Testis (tissue), 2 donors: ENCODE measurements at regions not wholly inside any gene's neighbourhood (a gene's known extent, or its start where the extent isn't known, plus 50 kb on each side); places are given as distances from the start of the nearest gene placed in this dataset.

ENCODE experiments used
- DNase-seq: peaks from one replicate; pipeline ENCODE4 v3.0.0-alpha.2; 2019
- H3K27ac ChIP-seq, 2 donors: fragments of 200-600 bp; sonication (generic); one replicate each; pipeline ENCODE4 v1.5.1; 2019
- H3K27me3 ChIP-seq: fragments of 200-600 bp; sonication (generic); one replicate; pipeline ENCODE4 v1.5.1; 2019
- H3K36me3 ChIP-seq: fragments of 200-600 bp; sonication (generic); one replicate; pipeline ENCODE4 v1.5.1; 2017; ENCODE audit warnings: low read depth; ENCODE audit errors: missing control alignments
- H3K4me1 ChIP-seq: fragments of 200-600 bp; sonication (generic); one replicate; pipeline ENCODE4 v1.5.1; 2019
- H3K4me3 ChIP-seq, 2 donors: fragments of 200-600 bp; sonication (generic); one replicate each; pipeline ENCODE4 v1.5.1; 2017 to 2019
- H3K9me3 ChIP-seq: fragments of 200-600 bp; sonication (generic); one replicate; pipeline ENCODE4 v1.5.1; 2017
- POLR2A ChIP-seq: fragments of 450-650 bp; IDR thresholded peaks from one replicate; pipeline ENCODE4 v1.6.1; 2017; ENCODE audit warnings: antibody characterized with exemption, mild to moderate bottlenecking, moderate library complexity
- WGBS, 2 donors: methylation state at CpG; one replicate each; pipeline ENCODE4 v1.1.5; 2018; 5-methylcytosine and 5-hydroxymethylcytosine counted together
- intact Hi-C: fragments of 100-400 bp; cut with DNase I; formaldehyde crosslinking; loops from one replicate; pipeline ENCODE4 v1.15.1; 2023; ENCODE audit warnings: low total_unique reads
- TF ChIP-seq, protein P1 (sequence below), 3 experiments: fragments of 450-650 bp in 2 of 3; fragments of 200-600 bp in 1 of 3; sonication (generic) in 1 of 3; IDR thresholded peaks; one replicate each; pipeline ENCODE4 v1.5.1; 2016 to 2019; ENCODE audit warnings: antibody characterized with exemption in 3 of 3, mild to moderate bottlenecking in 2 of 3, moderate library complexity in 1 of 3

DNA sequence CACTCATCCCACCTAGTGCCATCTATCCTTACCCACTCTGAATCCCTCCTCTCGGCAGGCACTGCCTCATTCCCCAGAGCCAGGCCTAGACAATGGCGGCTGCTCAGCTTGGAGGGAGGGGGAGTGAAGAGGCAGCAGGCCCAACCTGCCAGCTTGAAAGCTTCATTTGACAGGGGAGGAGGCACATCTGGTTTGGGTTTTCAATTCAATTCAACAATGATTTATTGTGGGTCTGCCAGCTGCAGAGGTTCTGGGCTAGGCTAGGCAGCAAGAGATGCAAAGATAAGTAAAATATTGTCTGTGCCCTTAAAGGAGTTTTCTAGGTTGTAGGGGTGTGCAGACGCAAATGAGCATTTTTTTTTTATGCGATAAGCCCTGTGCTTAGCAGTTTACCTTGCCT is 58.5 kb downstream of the RTL9 start:
- TF ChIP-seq, protein P1, sequence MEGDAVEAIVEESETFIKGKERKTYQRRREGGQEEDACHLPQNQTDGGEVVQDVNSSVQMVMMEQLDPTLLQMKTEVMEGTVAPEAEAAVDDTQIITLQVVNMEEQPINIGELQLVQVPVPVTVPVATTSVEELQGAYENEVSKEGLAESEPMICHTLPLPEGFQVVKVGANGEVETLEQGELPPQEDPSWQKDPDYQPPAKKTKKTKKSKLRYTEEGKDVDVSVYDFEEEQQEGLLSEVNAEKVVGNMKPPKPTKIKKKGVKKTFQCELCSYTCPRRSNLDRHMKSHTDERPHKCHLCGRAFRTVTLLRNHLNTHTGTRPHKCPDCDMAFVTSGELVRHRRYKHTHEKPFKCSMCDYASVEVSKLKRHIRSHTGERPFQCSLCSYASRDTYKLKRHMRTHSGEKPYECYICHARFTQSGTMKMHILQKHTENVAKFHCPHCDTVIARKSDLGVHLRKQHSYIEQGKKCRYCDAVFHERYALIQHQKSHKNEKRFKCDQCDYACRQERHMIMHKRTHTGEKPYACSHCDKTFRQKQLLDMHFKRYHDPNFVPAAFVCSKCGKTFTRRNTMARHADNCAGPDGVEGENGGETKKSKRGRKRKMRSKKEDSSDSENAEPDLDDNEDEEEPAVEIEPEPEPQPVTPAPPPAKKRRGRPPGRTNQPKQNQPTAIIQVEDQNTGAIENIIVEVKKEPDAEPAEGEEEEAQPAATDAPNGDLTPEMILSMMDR (IDR thresholded peaks at IDR 0.05), result no peak
- no peak for TF ChIP-seq POLR2A
- intact Hi-C loops, result loop anchor here (5.0 kb wide), 1 partner anchor 260 kb away; no protein-coding TSS in a partner anchor
- H3K27ac ChIP-seq, result no peak overlapping the region
- H3K27me3 ChIP-seq, result no peaks in the 10 kb centered on the region
- 77 to 84% methylated on average over 3 to 4 of the region's 4 CpGs for WGBS, 2 donors
- no peak overlapping the region for H3K4me3 ChIP-seq
- DNase-seq, result no peak
- H3K9me3 ChIP-seq, result no peaks in the 10 kb centered on the region
- no peaks in the 10 kb centered on the region for H3K4me1 ChIP-seq
- no peaks in the 10 kb centered on the region for H3K36me3 ChIP-seq

DNA sequence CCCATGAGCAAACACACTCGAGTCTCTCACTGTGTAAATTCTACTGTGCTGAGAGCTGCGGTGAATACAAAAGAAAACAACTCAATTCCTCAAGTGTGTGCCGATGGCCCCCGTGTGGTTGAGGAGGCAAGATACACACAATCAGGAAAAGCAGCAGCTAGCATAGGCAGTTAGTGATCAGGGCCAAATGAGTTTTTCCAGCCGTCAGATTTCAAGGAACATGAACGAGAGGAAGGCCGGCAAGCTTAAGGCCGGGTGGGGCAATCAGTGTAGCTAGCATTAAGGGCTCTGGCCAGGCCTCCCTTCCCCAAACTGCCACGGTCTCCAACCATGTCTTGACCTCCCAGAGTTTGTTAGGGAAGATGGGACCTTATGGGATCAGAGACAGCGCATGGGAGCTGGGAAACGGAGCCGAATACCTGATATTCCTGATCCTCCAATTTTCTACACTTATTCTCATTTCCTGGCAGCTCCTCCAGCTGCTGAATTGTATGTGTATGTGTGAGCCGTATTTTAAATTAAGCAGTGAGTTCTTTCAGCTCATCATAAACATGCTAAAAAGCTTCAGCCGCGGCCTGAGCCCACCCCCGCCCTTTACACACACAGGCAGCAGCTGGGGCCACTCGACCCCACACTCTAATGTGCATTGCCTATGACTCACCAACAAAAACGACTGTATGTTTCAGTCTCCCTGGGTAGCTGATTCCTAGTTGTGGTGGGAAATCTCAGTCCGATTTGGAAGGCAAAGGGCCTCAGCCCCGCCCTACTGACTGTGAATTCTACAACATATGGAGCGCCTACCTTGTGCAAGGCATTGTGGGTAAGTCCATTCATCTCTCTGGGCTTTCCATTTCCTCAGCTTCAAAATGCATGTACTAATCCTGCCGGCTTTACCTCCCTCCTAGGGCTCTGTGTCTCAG is 59.9 kb downstream of the RTL9 start:
- DNase-seq, result peak; percentile 45
- H3K9me3 ChIP-seq, result no peaks in the 10 kb centered on the region
- TF ChIP-seq, protein P1 (IDR thresholded peaks at IDR 0.05), result peak in 2 of 3 experiments; percentile 32 to 44
- no peak for TF ChIP-seq POLR2A
- no peak overlapping the region for H3K4me3 ChIP-seq
- no peaks in the 10 kb centered on the region for H3K27me3 ChIP-seq
- WGBS, 2 donors, result 24% methylated on average over 10 to 22 of the region's 22 CpGs
- no peaks in the 10 kb centered on the region for H3K36me3 ChIP-seq
- intact Hi-C loops, result loop anchor here (5.0 kb wide), 1 partner anchor 261 kb away; no protein-coding TSS in a partner anchor
- H3K4me1 ChIP-seq, result no peaks in the 10 kb centered on the region
- no peak overlapping the region for H3K27ac ChIP-seq

DNA sequence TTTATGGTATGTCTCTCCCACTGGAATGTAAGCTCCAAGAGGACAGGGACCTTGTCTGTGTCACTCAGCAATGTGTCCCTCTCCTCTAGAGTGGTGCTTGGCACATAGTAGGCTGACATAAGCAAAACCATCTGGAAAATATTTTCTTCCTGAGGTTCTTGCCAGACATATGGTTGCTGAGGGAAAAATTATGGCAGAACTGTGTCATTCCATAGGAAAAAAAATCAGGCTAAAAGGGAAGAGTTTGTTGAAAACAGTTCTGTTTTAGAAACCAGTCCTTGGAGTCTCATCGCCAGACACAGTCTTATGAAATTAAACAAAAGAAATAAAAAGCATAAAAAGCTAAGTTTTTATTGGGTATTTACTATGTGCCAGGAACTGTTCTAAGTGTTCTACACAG is 60.9 kb downstream of the RTL9 start:
- 69 to 84% methylated on average over 1 of the region's 1 CpG for WGBS, 2 donors
- no peak for DNase-seq
- intact Hi-C loops, result loop anchor here (5.0 kb wide), 1 partner anchor 262 kb away; no protein-coding TSS in a partner anchor
- Histone ChIP-seq H3K36me3 (no peaks in the 10 kb centered on the region), H3K27me3 (no peaks in the 10 kb centered on the region), H3K27ac (no peak overlapping the region), H3K4me3 (no peak overlapping the region), H3K9me3 (no peaks in the 10 kb centered on the region), H3K4me1 (no peaks in the 10 kb centered on the region)
- TF ChIP-seq, protein P1 (IDR thresholded peaks at IDR 0.05), result no peak
- TF ChIP-seq POLR2A, result no peak

DNA sequence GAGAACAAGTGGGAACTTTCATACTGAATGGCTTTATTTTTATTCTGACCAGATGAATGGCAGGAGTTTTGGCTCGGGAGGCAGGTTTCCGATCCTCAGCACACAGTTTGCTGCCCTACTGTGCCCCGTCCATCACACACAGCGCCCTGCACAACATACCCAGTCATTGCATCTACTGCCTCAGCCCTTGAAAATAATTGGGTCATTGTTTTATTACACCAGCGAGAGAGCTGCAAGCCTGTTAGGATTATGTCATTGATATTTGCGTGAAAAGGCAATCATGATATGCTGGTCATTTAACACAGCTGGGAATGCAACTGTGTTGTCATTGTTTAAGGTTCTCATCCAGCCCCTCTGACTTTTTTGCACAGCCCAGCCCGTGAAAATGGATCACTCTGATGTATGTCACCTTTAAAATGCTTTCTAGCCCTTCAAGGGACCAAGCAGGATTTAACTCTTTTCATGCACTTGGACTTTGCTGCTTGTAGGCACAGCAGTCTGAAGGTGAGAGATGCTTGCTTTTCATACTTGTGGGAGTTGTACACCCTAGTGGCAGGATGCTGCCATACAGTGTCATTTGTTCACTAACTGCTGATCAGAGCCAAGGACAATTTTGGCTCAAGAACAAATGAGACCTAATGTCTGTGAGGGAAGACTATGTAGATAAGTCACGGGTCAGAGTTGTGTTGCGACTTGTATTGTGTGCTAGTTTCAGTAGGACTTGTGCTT is 62.3 kb downstream of the RTL9 start:
- H3K27me3 ChIP-seq, result no peaks in the 10 kb centered on the region
- TF ChIP-seq, protein P1 (IDR thresholded peaks at IDR 0.05), result no peak
- no peak for TF ChIP-seq POLR2A
- DNase-seq, result no peak
- no peak overlapping the region for H3K27ac ChIP-seq
- no peaks in the 10 kb centered on the region for H3K36me3 ChIP-seq
- intact Hi-C loops, result no loop called here
- H3K4me1 ChIP-seq, result no peaks in the 10 kb centered on the region
- no peaks in the 10 kb centered on the region for H3K9me3 ChIP-seq
- 41 to 76% methylated on average over 9 of the region's 9 CpGs for WGBS, 2 donors
- H3K4me3 ChIP-seq, result no peak overlapping the region
